ENCODE measurements at regions not wholly inside any gene's neighbourhood (a gene's known extent, or its start where the extent isn't known, plus 50 kb on each side); places are given as distances from the start of the nearest gene placed in this dataset.
"Not testable (repeated sequence)": the region's sequence is repeated elsewhere in the genome, so short reads cannot be mapped to it uniquely, and the experiment has no call there.

DNA sequence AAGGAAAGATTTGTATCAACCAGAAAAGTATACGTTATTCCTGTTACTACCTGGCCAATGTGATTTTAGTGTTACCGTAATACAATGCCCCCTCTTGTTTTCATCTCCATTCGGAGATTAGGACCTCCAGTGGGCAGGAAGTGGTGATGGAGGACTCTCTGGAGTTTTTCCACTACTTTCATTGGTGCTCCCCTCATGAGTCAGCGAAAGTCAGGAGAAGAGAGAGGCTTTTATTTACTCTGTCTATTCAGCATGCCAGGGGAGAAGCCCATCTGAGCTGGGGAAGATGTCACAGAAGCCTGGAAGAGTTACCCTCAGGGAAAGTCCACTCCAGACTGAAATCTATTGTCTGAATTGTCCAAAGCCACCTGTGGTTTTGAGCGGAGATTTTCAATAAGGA lies 88.2 kb upstream of the THUMPD2 start (continued):
- TF ChIP-seq, protein P1, sequence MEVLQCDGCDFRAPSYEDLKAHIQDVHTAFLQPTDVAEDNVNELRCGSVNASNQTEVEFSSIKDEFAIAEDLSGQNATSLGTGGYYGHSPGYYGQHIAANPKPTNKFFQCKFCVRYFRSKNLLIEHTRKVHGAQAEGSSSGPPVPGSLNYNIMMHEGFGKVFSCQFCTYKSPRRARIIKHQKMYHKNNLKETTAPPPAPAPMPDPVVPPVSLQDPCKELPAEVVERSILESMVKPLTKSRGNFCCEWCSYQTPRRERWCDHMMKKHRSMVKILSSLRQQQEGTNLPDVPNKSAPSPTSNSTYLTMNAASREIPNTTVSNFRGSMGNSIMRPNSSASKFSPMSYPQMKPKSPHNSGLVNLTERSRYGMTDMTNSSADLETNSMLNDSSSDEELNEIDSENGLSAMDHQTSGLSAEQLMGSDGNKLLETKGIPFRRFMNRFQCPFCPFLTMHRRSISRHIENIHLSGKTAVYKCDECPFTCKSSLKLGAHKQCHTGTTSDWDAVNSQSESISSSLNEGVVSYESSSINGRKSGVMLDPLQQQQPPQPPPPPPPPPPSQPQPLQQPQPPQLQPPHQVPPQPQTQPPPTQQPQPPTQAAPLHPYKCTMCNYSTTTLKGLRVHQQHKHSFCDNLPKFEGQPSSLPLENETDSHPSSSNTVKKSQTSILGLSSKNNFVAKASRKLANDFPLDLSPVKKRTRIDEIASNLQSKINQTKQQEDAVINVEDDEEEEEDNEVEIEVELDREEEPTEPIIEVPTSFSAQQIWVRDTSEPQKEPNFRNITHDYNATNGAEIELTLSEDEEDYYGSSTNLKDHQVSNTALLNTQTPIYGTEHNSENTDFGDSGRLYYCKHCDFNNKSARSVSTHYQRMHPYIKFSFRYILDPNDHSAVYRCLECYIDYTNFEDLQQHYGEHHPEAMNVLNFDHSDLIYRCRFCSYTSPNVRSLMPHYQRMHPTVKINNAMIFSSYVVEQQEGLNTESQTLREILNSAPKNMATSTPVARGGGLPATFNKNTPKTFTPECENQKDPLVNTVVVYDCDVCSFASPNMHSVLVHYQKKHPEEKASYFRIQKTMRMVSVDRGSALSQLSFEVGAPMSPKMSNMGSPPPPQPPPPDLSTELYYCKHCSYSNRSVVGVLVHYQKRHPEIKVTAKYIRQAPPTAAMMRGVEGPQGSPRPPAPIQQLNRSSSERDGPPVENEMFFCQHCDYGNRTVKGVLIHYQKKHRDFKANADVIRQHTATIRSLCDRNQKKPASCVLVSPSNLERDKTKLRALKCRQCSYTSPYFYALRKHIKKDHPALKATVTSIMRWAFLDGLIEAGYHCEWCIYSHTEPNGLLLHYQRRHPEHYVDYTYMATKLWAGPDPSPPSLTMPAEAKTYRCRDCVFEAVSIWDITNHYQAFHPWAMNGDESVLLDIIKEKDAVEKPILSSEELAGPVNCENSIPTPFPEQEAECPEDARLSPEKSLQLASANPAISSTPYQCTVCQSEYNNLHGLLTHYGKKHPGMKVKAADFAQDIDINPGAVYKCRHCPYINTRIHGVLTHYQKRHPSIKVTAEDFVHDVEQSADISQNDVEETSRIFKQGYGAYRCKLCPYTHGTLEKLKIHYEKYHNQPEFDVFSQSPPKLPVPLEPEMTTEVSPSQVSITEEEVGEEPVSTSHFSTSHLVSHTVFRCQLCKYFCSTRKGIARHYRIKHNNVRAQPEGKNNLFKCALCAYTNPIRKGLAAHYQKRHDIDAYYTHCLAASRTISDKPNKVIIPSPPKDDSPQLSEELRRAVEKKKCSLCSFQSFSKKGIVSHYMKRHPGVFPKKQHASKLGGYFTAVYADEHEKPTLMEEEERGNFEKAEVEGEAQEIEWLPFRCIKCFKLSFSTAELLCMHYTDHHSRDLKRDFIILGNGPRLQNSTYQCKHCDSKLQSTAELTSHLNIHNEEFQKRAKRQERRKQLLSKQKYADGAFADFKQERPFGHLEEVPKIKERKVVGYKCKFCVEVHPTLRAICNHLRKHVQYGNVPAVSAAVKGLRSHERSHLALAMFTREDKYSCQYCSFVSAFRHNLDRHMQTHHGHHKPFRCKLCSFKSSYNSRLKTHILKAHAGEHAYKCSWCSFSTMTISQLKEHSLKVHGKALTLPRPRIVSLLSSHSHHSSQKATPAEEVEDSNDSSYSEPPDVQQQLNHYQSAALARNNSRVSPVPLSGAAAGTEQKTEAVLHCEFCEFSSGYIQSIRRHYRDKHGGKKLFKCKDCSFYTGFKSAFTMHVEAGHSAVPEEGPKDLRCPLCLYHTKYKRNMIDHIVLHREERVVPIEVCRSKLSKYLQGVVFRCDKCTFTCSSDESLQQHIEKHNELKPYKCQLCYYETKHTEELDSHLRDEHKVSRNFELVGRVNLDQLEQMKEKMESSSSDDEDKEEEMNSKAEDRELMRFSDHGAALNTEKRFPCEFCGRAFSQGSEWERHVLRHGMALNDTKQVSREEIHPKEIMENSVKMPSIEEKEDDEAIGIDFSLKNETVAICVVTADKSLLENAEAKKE (CRISPR knock-in tag; IDR thresholded peaks at IDR 0.05) = no peak
- TF ChIP-seq ZNF331 (CRISPR knock-in tag; IDR thresholded peaks at IDR 0.05; ENCODE audit: low read depth) = no peak

DNA sequence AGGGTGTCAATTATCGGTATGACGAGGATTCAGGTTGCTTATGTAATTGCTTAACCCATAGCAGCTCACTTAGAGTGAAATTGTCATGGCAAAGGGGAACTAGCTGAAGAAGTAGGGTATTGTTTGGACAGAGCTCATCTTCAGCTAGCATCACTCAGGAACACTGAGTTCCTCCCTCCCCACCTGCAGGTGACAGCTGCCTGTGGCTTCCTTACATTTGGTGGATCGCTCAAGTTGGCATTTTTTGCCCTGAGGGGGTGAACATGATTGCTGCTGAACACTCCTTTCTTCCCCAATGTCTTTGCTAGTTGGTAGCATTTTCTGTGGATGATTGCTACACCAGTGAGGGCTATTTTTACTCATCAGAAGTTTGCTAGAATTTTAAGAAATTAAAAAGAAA lies 86.7 kb upstream of the THUMPD2 start:
- 0 out of 2 replicates have a peak, but pooled peaks cover 9% of the 10 kb centered on the region for H3K9me2 ChIP-seq (ENCODE audit: insufficient read depth)
- no peaks in the 10 kb centered on the region for H4K20me1 ChIP-seq (replicated peaks; ENCODE audit: insufficient read depth)
- 0 out of 2 replicates have a peak, but pooled peaks cover 3% of the 10 kb centered on the region for H3K36me3 ChIP-seq (ENCODE audit: insufficient read depth)
- H3K9me3 Mint-ChIP-seq = peaks cover 33% of the 10 kb centered on the region
- H3K4me3 Mint-ChIP-seq = no peak overlapping the region
- no peaks in the 10 kb centered on the region for H3K4me1 Mint-ChIP-seq
- no peak for TF ChIP-seq ZNF331 (CRISPR knock-in tag; IDR thresholded peaks at IDR 0.05; ENCODE audit: low read depth)
- TF ChIP-seq, protein P2, sequence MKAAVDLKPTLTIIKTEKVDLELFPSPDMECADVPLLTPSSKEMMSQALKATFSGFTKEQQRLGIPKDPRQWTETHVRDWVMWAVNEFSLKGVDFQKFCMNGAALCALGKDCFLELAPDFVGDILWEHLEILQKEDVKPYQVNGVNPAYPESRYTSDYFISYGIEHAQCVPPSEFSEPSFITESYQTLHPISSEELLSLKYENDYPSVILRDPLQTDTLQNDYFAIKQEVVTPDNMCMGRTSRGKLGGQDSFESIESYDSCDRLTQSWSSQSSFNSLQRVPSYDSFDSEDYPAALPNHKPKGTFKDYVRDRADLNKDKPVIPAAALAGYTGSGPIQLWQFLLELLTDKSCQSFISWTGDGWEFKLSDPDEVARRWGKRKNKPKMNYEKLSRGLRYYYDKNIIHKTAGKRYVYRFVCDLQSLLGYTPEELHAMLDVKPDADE (IDR thresholded peaks at IDR 0.05) = no peak
- TF ChIP-seq ZNF114 (CRISPR knock-in tag; IDR thresholded peaks at IDR 0.05) = no peak
- TF ChIP-seq CTCF (conservative IDR thresholded peaks at IDR 0.05; ENCODE audit: low read depth in 2 of 2) = no peak
- DNase-seq (ENCODE audit: low spot score) (no peak), ATAC-seq (no peak)
- H3K27ac Mint-ChIP-seq = no peak overlapping the region
- no peaks in the 10 kb centered on the region for H3F3A ChIP-seq (replicated peaks; ENCODE audit: low read depth)
- no peaks in the 10 kb centered on the region for H3K27me3 Mint-ChIP-seq (ENCODE audit: insufficient read depth, low read depth, poor library complexity)
- H3K27me3 ChIP-seq (ENCODE audit: insufficient read depth) = no peaks in the 10 kb centered on the region
- no peak overlapping the region for H3K27ac ChIP-seq (ENCODE audit: low read depth)
- H3K4me1 ChIP-seq (ENCODE audit: insufficient read depth) = no peaks in the 10 kb centered on the region
- H3K4me3 ChIP-seq = no peak overlapping the region
- no peaks in the 10 kb centered on the region for H3K79me2 ChIP-seq (replicated peaks; ENCODE audit: insufficient read depth)
- peaks cover 23% of the 10 kb centered on the region for H3K36me3 Mint-ChIP-seq (ENCODE audit: low read depth)
- no peak overlapping the region for H3K4me2 ChIP-seq
- H2AFZ ChIP-seq = no peak overlapping the region

DNA sequence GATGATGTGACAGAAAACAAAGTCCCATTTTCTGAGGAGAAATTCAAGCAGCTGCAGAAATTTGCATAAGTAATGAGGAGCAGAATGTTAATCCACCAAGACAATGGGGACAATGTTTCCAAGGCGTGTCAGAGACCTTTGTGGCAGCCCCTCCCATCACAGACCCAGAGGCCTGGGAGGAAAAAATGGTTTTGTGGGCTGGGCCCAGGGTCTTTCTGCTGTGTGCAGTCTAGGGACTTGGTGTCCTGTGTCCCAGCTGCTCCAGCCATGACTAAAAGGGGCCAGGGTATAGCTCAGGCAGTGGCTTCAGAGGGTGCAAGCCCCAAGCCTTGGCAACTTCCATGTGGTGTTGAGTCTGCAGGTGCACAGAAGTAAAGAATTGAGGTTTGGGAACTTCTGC lies 84.6 kb upstream of the THUMPD2 start:
- not testable (repeated sequence) for H4K20me1 ChIP-seq (replicated peaks; ENCODE audit: insufficient read depth); ATAC-seq; H3K27ac ChIP-seq (ENCODE audit: low read depth); DNase-seq (ENCODE audit: low spot score); H3K27me3 ChIP-seq (ENCODE audit: insufficient read depth); H3K4me3 Mint-ChIP-seq; H3K79me2 ChIP-seq (replicated peaks; ENCODE audit: insufficient read depth); H3K4me2 ChIP-seq; H3K4me1 Mint-ChIP-seq; H3K27ac Mint-ChIP-seq; H3F3A ChIP-seq (replicated peaks; ENCODE audit: low read depth); H3K27me3 Mint-ChIP-seq (ENCODE audit: insufficient read depth, low read depth, poor library complexity); H3K4me3 ChIP-seq; H3K4me1 ChIP-seq (ENCODE audit: insufficient read depth); H3K36me3 ChIP-seq (ENCODE audit: insufficient read depth); H2AFZ ChIP-seq
- Mint-ChIP-seq H3K9me3 (peaks cover 33% of the 10 kb centered on the region), H3K36me3 (ENCODE audit: low read depth) (peaks cover 23% of the 10 kb centered on the region)
- H3K9me2 ChIP-seq (ENCODE audit: insufficient read depth) = 0 out of 2 replicates have a peak, but pooled peaks cover 12% of the 10 kb centered on the region

All from GM23338 (cell line).